ENCODE measurements at regions not wholly inside any gene's neighbourhood (a gene's known extent, or its start where the extent isn't known, plus 50 kb on each side); places are given as distances from the start of the nearest gene placed in this dataset.

GRCh38 chr2:83168377-83168776, 1290.7 kb downstream of the SUCLG1 start:
- Histone ChIP-seq H3K36me3 (ENCODE audit: control insufficient read depth, low read length) (no peaks in the 10 kb centered on the region), H3K9me3 (ENCODE audit: control insufficient read depth, insufficient read depth, low read length) (no peaks in the 10 kb centered on the region), H3K4me2 (ENCODE audit: low read length) (no peak overlapping the region), H3K9me2 (replicated peaks; ENCODE audit: control insufficient read depth, low read length) (no peaks in the 10 kb centered on the region), H3K27me3 (ENCODE audit: control insufficient read depth, low read length) (no peaks in the 10 kb centered on the region), H3K4me1 (ENCODE audit: control insufficient read depth, low read length) (no peaks in the 10 kb centered on the region), H4K20me1 (ENCODE audit: control insufficient read depth, insufficient read depth, low read depth, low read length) (no peaks in the 10 kb centered on the region), H3F3A (ENCODE audit: control insufficient read depth, insufficient read depth) (no peaks in the 10 kb centered on the region), H3K27ac (ENCODE audit: low read depth, low read length) (no peak overlapping the region), H3K4me3 (ENCODE audit: low read length) (no peak overlapping the region), H3K79me2 (ENCODE audit: control insufficient read depth, low read length) (no peaks in the 10 kb centered on the region)
- no peak for TF ChIP-seq EZH2phosphoT487 (IDR thresholded peaks at IDR 0.05; ENCODE audit: borderline replicate concordance, low read length)
- no peak for TF ChIP-seq CTCF (IDR thresholded peaks at IDR 0.05; ENCODE audit: low read depth, low read length, poor library complexity, severe bottlenecking)

GRCh38 chr2:83162421-83162820, 1296.7 kb downstream of the SUCLG1 start:
- H3K9me2 ChIP-seq (replicated peaks; ENCODE audit: control insufficient read depth, low read length), result no peaks in the 10 kb centered on the region
- no peaks in the 10 kb centered on the region for H3K36me3 ChIP-seq (ENCODE audit: control insufficient read depth, low read length)
- no peaks in the 10 kb centered on the region for H3F3A ChIP-seq (ENCODE audit: control insufficient read depth, insufficient read depth)
- no peak overlapping the region for H3K4me3 ChIP-seq (ENCODE audit: low read length)
- no peaks in the 10 kb centered on the region for H3K79me2 ChIP-seq (ENCODE audit: control insufficient read depth, low read length)
- H3K9me3 ChIP-seq (ENCODE audit: control insufficient read depth, insufficient read depth, low read length), result no peaks in the 10 kb centered on the region
- no peak overlapping the region for H3K27ac ChIP-seq (ENCODE audit: low read depth, low read length)
- H3K4me2 ChIP-seq (ENCODE audit: low read length), result no peak overlapping the region
- no peaks in the 10 kb centered on the region for H3K27me3 ChIP-seq (ENCODE audit: control insufficient read depth, low read length)
- no peaks in the 10 kb centered on the region for H3K4me1 ChIP-seq (ENCODE audit: control insufficient read depth, low read length)
- no peaks in the 10 kb centered on the region for H4K20me1 ChIP-seq (ENCODE audit: control insufficient read depth, insufficient read depth, low read depth, low read length)
- TF ChIP-seq EZH2phosphoT487 (IDR thresholded peaks at IDR 0.05; ENCODE audit: borderline replicate concordance, low read length), result no peak
- TF ChIP-seq CTCF (IDR thresholded peaks at IDR 0.05; ENCODE audit: low read depth, low read length, poor library complexity, severe bottlenecking), result no peak

GRCh38 chr2:83160571-83160970, 1298.5 kb downstream of the SUCLG1 start:
- Histone ChIP-seq H3K9me3 (ENCODE audit: control insufficient read depth, insufficient read depth, low read length) (peaks cover 3% of the 10 kb centered on the region; the same call in 1 of the 2 replicates), H3F3A (ENCODE audit: control insufficient read depth, insufficient read depth) (no peaks in the 10 kb centered on the region), H4K20me1 (ENCODE audit: control insufficient read depth, insufficient read depth, low read depth, low read length) (no peaks in the 10 kb centered on the region), H3K36me3 (ENCODE audit: control insufficient read depth, low read length) (no peaks in the 10 kb centered on the region), H3K27ac (ENCODE audit: low read depth, low read length) (no peak overlapping the region), H3K27me3 (ENCODE audit: control insufficient read depth, low read length) (no peaks in the 10 kb centered on the region), H3K4me3 (ENCODE audit: low read length) (no peak overlapping the region), H3K4me1 (ENCODE audit: control insufficient read depth, low read length) (no peaks in the 10 kb centered on the region), H3K9me2 (replicated peaks; ENCODE audit: control insufficient read depth, low read length) (no peaks in the 10 kb centered on the region), H3K79me2 (ENCODE audit: control insufficient read depth, low read length) (no peaks in the 10 kb centered on the region), H3K4me2 (ENCODE audit: low read length) (no peak overlapping the region)
- TF ChIP-seq CTCF (IDR thresholded peaks at IDR 0.05; ENCODE audit: low read depth, low read length, poor library complexity, severe bottlenecking), result no peak
- no peak for TF ChIP-seq EZH2phosphoT487 (IDR thresholded peaks at IDR 0.05; ENCODE audit: borderline replicate concordance, low read length)

GRCh38 chr2:83155826-83156225, 1303.3 kb downstream of the SUCLG1 start:
- Histone ChIP-seq H3K4me2 (ENCODE audit: low read length) (no peak overlapping the region), H3K79me2 (ENCODE audit: control insufficient read depth, low read length) (no peaks in the 10 kb centered on the region), H3K9me3 (ENCODE audit: control insufficient read depth, insufficient read depth, low read length) (peaks cover 3% of the 10 kb centered on the region; the same call in 1 of the 2 replicates), H3K4me1 (ENCODE audit: control insufficient read depth, low read length) (no peaks in the 10 kb centered on the region), H3K27me3 (ENCODE audit: control insufficient read depth, low read length) (no peaks in the 10 kb centered on the region), H4K20me1 (ENCODE audit: control insufficient read depth, insufficient read depth, low read depth, low read length) (no peaks in the 10 kb centered on the region), H3K4me3 (ENCODE audit: low read length) (no peak overlapping the region), H3K27ac (ENCODE audit: low read depth, low read length) (no peak overlapping the region), H3K9me2 (replicated peaks; ENCODE audit: control insufficient read depth, low read length) (no peaks in the 10 kb centered on the region), H3F3A (ENCODE audit: control insufficient read depth, insufficient read depth) (no peaks in the 10 kb centered on the region), H3K36me3 (ENCODE audit: control insufficient read depth, low read length) (no peaks in the 10 kb centered on the region)
- TF ChIP-seq EZH2phosphoT487 (IDR thresholded peaks at IDR 0.05; ENCODE audit: borderline replicate concordance, low read length) (no peak), CTCF (IDR thresholded peaks at IDR 0.05; ENCODE audit: low read depth, low read length, poor library complexity, severe bottlenecking) (no peak)

All from DOHH2 (cell line).